SU-DHL-6 (cell line): ENCODE measurements at regions not wholly inside any gene's neighbourhood (a gene's known extent, or its start where the extent isn't known, plus 50 kb on each side); places are given as distances from the start of the nearest gene placed in this dataset.
"Not testable (repeated sequence)": the region's sequence is repeated elsewhere in the genome, so short reads cannot be mapped to it uniquely, and the experiment has no call there.

Experiments used
- H2AFZ ChIP-seq: fragments of 200-600 bp; sonication (generic); 2 replicates; pipeline ENCODE4 v1.6.1; 2014; ENCODE audit warnings: low read depth, mild to moderate bottlenecking, moderate library complexity, mixed read lengths, antibody characterized with exemption, low read length; ENCODE audit not compliant: severe bottlenecking
- H3F3A ChIP-seq: fragments of 200-600 bp; shearing (Covaris generic); 2 replicates; pipeline ENCODE4 v1.6.0; 2016; ENCODE audit warnings: antibody characterized with exemption, mild to moderate bottlenecking; ENCODE audit not compliant: insufficient read depth
- H3K27ac ChIP-seq: fragments of 200-600 bp; sonication (generic); 2 replicates; pipeline ENCODE4 v1.5.1; 2016; ENCODE audit warnings: low read depth, mild to moderate bottlenecking, low read length, moderate library complexity, mixed read lengths
- H3K27me3 ChIP-seq: fragments of 200-600 bp; sonication (generic), shearing (Covaris generic); 2 replicates; pipeline ENCODE4 v1.6.0; 2014; ENCODE audit warnings: mild to moderate bottlenecking, low read length
- H3K36me3 ChIP-seq: fragments of 200-600 bp; sonication (generic); 2 replicates; pipeline ENCODE4 v1.6.1; 2014; ENCODE audit warnings: mild to moderate bottlenecking, low read length, mixed read lengths
- H3K4me2 ChIP-seq: fragments of 300-600, 200-600 bp; shearing (Covaris generic), sonication (generic); 2 replicates; pipeline ENCODE4 v1.6.0; 2014; ENCODE audit warnings: low read length, low read depth, mild to moderate bottlenecking; ENCODE audit not compliant: poor library complexity, severe bottlenecking
- H3K4me3 ChIP-seq: fragments of 200-600 bp; sonication (generic); 2 replicates; pipeline ENCODE4 v1.5.1; 2014; ENCODE audit warnings: antibody characterized with exemption, low read length, mild to moderate bottlenecking, mixed read lengths; ENCODE audit not compliant: insufficient read depth, poor library complexity, severe bottlenecking
- H3K79me2 ChIP-seq: fragments of 200-600 bp; sonication (generic); 2 replicates; pipeline ENCODE4 v1.6.1; 2014; ENCODE audit warnings: mild to moderate bottlenecking, low read length, moderate library complexity; ENCODE audit not compliant: insufficient read depth
- H3K9ac ChIP-seq: fragments of 200-600 bp; sonication (generic); 2 replicates; pipeline ENCODE4 v1.7.0; 2014; ENCODE audit warnings: mild to moderate bottlenecking, low read length
- H3K9me2 ChIP-seq: fragments of 200-600 bp; sonication (generic); replicated peaks from 2 replicates; pipeline ENCODE4 v1.6.1; 2014; ENCODE audit warnings: low read length; ENCODE audit not compliant: insufficient read depth
- H3K9me3 ChIP-seq: fragments of 200-600 bp; sonication (generic); 2 replicates; pipeline ENCODE4 v1.6.1; 2014; ENCODE audit warnings: low read length, mixed read lengths; ENCODE audit not compliant: insufficient read depth
- H4K20me1 ChIP-seq: fragments of 200-600 bp; sonication (generic); 2 replicates; pipeline ENCODE4 v1.6.1; 2014; ENCODE audit warnings: low read depth, mild to moderate bottlenecking, antibody characterized with exemption, low read length, moderate library complexity, mixed read lengths
- EZH2phosphoT487 ChIP-seq: fragments of 200-600 bp; sonication (generic), shearing (Covaris generic); conservative IDR thresholded peaks from 2 replicates; pipeline ENCODE4 v1.6.1; 2018; ENCODE audit warnings: mild to moderate bottlenecking, antibody characterized with exemption, low read length, moderate library complexity, mixed read lengths
- TF ChIP-seq, protein P1 (sequence below): fragments of 200-600 bp; sonication (generic); IDR thresholded peaks from one replicate; pipeline ENCODE4 v1.5.1; 2017; ENCODE audit warnings: antibody characterized with exemption, mild to moderate bottlenecking, low read length, moderate library complexity; ENCODE audit not compliant: insufficient read depth, poor library complexity, severe bottlenecking

DNA sequence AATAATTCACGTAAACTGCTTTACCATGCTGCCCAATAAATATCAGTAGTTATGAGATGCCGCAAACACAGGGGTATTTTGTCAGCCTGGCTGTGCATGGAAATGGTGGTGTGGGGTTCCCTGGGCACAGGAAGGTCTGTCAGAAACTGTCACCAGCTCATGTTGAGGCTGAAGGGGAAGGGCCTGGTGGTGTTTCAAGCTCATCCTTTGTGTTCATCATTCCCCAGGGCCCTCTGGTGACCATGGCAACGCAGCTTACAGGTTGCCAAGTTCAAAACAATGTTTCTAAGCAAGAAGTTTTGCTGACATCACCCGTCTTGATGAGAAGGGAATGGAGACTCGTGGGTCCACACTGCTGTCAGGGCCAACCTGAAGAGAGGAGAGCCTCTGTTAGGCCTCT lies 348.9 kb upstream of the C16orf82 start:
- Histone ChIP-seq H4K20me1 (no peaks in the 10 kb centered on the region), H2AFZ (no peak overlapping the region), H3K27me3 (no peaks in the 10 kb centered on the region), H3K79me2 (no peaks in the 10 kb centered on the region), H3K4me3 (no peak overlapping the region), H3K9me2 (no peaks in the 10 kb centered on the region), H3F3A (no peaks in the 10 kb centered on the region), H3K9ac (no peak overlapping the region), H3K27ac (no peak overlapping the region), H3K36me3 (no peaks in the 10 kb centered on the region), H3K9me3 (no peaks in the 10 kb centered on the region), H3K4me2 (no peak overlapping the region)
- TF ChIP-seq EZH2phosphoT487 = no peak
- TF ChIP-seq, protein P1, sequence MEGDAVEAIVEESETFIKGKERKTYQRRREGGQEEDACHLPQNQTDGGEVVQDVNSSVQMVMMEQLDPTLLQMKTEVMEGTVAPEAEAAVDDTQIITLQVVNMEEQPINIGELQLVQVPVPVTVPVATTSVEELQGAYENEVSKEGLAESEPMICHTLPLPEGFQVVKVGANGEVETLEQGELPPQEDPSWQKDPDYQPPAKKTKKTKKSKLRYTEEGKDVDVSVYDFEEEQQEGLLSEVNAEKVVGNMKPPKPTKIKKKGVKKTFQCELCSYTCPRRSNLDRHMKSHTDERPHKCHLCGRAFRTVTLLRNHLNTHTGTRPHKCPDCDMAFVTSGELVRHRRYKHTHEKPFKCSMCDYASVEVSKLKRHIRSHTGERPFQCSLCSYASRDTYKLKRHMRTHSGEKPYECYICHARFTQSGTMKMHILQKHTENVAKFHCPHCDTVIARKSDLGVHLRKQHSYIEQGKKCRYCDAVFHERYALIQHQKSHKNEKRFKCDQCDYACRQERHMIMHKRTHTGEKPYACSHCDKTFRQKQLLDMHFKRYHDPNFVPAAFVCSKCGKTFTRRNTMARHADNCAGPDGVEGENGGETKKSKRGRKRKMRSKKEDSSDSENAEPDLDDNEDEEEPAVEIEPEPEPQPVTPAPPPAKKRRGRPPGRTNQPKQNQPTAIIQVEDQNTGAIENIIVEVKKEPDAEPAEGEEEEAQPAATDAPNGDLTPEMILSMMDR = no peak

DNA sequence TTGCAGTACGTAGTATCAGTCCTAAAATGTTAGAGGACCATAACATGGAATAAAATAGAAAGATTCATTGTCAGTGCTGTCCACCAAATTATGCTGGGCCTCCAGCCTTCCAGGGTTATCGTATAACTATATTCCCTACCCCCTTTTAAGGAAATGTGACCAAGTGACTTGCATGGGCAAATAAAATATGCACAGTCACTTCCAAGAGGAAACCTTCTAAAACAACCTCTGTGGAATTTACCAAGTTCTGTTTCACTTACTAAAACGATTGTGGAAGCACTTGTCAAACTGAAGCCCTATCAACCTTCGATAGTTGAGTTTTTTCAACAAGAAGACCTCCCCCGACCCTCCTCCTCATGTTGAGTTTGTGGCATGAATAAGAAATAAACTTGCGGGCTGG lies 345.4 kb upstream of the C16orf82 start:
- TF ChIP-seq EZH2phosphoT487 = no peak
- TF ChIP-seq, protein P1 = no peak
- Histone ChIP-seq H3K4me2 (no peak overlapping the region), H3K79me2 (no peaks in the 10 kb centered on the region), H3K9me2 (no peaks in the 10 kb centered on the region), H3K9ac (no peak overlapping the region), H3K9me3 (no peaks in the 10 kb centered on the region), H3K27ac (no peak overlapping the region), H4K20me1 (no peaks in the 10 kb centered on the region), H3F3A (no peaks in the 10 kb centered on the region), H2AFZ (no peak overlapping the region), H3K4me3 (no peak overlapping the region), H3K36me3 (no peaks in the 10 kb centered on the region), H3K27me3 (no peaks in the 10 kb centered on the region)

DNA sequence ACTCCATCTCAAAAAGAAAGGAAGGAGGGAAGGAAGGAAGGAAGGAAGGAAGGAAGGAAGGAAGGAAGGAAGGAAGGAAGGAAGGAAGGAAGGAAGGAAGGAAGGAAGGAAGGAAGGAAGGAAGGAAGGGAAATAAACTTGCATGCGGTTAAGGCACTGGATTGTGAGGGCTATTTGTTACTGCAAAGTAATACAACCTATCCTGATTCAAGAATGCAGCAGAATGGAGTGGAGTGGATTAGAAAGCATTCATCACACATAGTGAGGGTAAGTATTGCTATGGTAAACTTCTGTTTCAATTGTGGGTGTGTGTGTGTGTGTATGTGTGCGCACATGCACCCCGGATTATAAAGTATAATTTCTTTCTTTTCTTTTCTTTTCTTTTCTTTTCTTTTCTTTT lies 344.8 kb upstream of the C16orf82 start:
- H2AFZ ChIP-seq = not testable (repeated sequence)

DNA sequence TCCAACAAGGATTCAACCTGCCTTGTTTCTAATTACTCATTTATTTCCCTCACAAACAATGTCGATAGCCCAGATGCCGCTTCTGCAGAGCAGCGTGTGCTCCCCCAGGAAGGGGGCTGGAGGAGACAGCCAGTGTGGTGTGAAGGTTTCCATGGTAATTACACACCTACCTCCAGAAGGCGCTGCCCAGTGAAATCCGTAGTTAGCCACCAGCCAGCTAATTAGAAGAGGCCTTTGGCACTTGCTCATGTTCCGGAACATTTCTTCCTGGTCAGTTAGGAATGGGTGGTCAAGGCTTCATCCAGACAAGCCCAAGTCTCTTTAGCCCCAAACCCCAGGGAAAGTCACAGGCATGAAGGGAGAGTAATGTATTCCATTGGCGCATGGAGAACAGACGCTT lies 342.5 kb upstream of the C16orf82 start:
- Histone ChIP-seq H3K27me3 (no peaks in the 10 kb centered on the region), H3K79me2 (no peaks in the 10 kb centered on the region), H4K20me1 (no peaks in the 10 kb centered on the region), H3F3A (no peaks in the 10 kb centered on the region), H3K9me2 (no peaks in the 10 kb centered on the region), H3K4me3 (no peak overlapping the region), H3K36me3 (no peaks in the 10 kb centered on the region), H2AFZ (no peak overlapping the region), H3K9ac (no peak overlapping the region), H3K9me3 (no peaks in the 10 kb centered on the region), H3K27ac (no peak overlapping the region), H3K4me2 (no peak overlapping the region)
- TF ChIP-seq, protein P1 = no peak
- TF ChIP-seq EZH2phosphoT487 = no peak

More for the DNA sequence above, 344.8 kb upstream of the C16orf82 start:
- H3K27me3 ChIP-seq, H3K27ac ChIP-seq, H3K4me3 ChIP-seq, H4K20me1 ChIP-seq, H3K9me2 ChIP-seq, H3K9me3 ChIP-seq, H3K36me3 ChIP-seq, H3K79me2 ChIP-seq, H3K4me2 ChIP-seq, H3K9ac ChIP-seq, H3F3A ChIP-seq: not testable (repeated sequence)
